ENCODE measurements at regions not wholly inside any gene's neighbourhood (a gene's known extent, or its start where the extent isn't known, plus 50 kb on each side); places are given as distances from the start of the nearest gene placed in this dataset.
A peak's percentile ranks its signal among the peaks of the same experiment; 100 is the strongest.
"Not testable (repeated sequence)": the region's sequence is repeated elsewhere in the genome, so short reads cannot be mapped to it uniquely, and the experiment has no call there.

DNA sequence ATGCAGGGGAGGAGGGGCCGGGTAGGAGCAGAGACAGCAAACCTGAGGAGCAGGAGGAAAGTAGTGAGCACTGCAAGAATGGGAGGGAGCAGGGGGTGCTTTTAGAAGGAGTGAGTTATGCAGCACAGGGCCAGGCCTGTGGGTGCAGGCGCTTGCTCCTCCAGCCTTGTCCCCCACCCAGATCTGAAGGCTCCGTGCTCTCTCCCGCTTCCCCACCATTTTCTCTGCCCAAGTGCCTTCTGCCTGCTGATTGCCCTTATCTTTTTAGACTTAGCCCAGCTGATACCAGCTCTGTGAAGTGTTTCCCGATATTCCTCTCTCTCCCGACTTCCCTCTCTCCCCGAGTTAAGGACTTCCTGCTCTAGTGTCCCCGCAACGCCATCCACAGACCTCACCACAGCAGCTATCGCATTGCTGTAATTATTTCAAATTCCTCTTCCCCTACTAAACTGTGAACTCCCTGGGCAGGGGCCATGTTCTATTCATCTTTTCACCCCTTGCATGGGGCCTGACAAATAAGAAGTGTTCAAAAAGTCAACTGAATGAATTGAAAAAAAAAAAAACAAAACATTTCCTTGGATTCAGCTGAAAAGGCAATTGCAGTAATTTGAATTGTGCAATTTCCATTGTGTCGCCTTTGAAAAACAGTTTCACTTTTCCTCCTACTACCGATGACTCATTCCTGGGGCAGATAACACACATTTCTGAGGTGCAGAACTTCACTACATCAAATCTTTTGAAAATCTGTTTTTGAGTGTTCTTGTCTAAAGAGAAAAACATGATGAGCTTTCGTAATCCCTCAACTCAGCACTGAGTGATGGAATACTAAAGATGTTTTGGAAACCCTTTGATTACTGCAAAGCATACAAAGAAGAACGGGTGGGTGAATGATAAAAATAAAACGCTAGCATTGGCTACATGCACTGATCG, 69.7 kb upstream of the BMAL1 start:
- peak in 25 of 42 donors; percentile 11 to 65 (median 33) for DNase-seq
- intact Hi-C loops (cut with DNase I), result loop anchor here (5.0 kb wide), 1 partner anchor 69 kb away; the partner anchor contains the start of gene BMAL1

- peak in 5 of 42 donors; percentile 24 to 58 (median 37) for DNase-seq
- intact Hi-C loops (cut with DNase I), result loop anchor here (5.0 kb wide), 1 partner anchor 68 kb away; the partner anchor contains the start of gene BMAL1
These were observed 68.7 kb upstream of the BMAL1 start for GRCh38 chr11:13208921-13209320.

DNA sequence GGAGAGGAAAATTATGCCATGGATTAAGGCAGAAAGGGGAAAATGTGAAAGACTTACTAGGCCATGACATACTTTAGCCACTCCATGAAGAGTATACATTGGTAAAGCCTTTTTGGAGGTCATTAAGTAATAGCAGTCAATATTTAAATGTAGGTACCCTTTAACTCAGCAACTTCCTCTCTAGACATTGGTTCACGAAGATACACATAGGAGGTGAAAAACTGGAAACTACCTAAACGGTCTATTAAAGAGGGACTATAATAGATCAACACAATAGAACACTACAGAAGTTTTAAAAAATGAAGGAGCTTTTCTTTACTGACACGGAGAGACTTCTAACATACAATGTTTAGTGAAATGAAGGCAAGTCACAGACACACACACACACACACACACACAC, 68.2 kb upstream of the BMAL1 start:
- intact Hi-C loops (cut with DNase I), result loop anchor here (5.0 kb wide), 1 partner anchor 68 kb away; the partner anchor contains the start of gene BMAL1
- no peak for DNase-seq

DNA sequence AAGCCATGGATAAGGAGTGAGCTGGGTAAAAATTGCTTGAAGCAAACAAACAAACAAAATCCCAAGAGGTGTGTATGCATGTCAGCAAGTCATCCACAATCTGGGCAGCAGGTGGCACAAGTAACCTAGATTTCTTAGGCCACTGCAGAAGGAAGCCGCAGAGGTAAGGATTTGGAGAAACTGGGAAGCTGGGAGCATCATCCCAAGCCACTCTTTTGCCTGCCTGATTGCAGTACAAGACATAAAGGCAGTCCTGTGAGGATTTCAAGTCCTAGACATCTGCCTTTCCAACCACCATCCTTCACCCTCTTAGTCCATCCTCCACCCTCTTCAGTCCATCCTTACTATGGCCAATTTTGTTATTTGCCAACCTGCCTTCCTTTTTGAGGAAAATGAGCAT, 67.2 kb upstream of the BMAL1 start:
- intact Hi-C loops (cut with DNase I), result loop anchor here (10.0 kb wide), 1 partner anchor 134 kb away; no protein-coding TSS in a partner anchor
- peak in 41 of 42 donors; percentile 36 to 89 (median 70) for DNase-seq

- intact Hi-C loops (cut with DNase I), result loop anchor here (10.0 kb wide), 1 partner anchor 131 kb away; no protein-coding TSS in a partner anchor
- DNase-seq, result peak in 8 of 42 donors; percentile 16 to 55 (median 39)
These were observed 63.3 kb upstream of the BMAL1 start for GRCh38 chr11:13214276-13214675.

- DNase-seq, result no peak
- intact Hi-C loops (cut with DNase I), result loop anchor here (10.0 kb wide), 1 partner anchor 130 kb away; no protein-coding TSS in a partner anchor
These were observed 62.4 kb upstream of the BMAL1 start for GRCh38 chr11:13215149-13215548.

GRCh38 chr11:13216019-13216710, 61.4 kb upstream of the BMAL1 start:
- intact Hi-C loops (cut with DNase I), result loop anchor here (10.0 kb wide), 1 partner anchor 129 kb away; no protein-coding TSS in a partner anchor
- DNase-seq, result peak in 2 of 42 donors; percentile 18 to 46

GRCh38 chr11:13216711-13217075, 60.9 kb upstream of the BMAL1 start:
- intact Hi-C loops (cut with DNase I), result loop anchor here (10.0 kb wide), 1 partner anchor 128 kb away; no protein-coding TSS in a partner anchor
- DNase-seq, result no peak

DNA sequence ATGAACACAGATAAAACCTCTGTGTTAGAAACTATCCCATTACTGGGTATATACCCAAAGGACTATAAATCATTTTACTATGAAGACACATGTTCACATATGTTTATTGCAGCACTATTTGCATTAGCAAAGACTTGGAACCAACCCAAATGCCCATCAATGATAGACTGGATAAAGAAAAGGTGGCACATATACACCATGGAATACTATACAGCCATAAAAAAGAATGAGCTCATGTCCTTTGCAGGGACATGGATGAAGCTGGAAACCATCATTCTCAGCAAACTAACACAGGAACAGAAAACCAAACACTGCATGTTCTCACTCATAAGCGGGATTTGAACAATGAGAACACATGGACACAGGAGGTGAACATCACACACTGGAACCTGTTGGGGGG, 58.9 kb upstream of the BMAL1 start:
- not testable (repeated sequence) for DNase-seq
- intact Hi-C loops (cut with DNase I), result loop anchor here (10.0 kb wide), 1 partner anchor 126 kb away; no protein-coding TSS in a partner anchor

DNA sequence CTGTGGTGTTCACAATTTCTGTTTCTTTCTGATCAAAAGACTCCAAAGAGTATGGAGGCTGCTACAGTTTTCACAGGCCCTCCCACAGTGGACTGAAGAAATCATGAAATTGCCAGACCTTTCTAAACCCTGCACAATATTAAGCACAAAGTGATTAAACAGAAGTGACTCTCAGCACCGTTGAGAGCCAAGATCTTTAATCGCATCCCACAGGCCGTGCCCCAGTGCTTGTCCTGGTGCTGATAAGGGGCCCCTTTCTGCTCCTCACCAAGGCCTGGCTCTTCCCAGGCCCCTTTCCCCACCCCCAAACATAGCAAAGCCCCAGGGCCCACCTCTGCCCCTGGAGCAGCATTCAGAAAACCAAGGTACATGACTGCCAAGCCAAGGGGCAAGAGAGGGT, 57.4 kb upstream of the BMAL1 start:
- no peak for DNase-seq
- intact Hi-C loops (cut with DNase I), result no loop called here

DNA sequence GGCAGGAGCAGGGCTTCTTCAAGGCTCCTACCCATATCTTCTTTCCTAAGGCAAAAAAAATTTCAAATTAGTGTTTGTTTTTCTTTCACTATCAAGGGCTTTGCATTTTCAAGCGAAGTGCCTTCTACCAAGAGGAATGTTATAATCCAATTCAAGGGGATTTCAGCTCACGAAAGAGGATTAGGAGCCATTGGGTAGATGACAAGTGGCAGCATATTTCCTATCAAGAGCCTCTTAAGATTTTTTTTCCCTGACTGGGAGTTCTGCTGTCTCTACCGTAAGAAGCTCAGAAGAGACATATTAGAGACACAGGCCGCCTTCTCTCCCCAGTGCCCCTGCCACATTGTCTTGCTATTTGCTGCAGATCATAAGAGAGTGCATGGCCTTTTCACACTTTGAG, 55.9 kb upstream of the BMAL1 start:
- intact Hi-C loops (cut with DNase I), result no loop called here
- DNase-seq, result no peak

GRCh38 chr11:13222285-13222684, 55.3 kb upstream of the BMAL1 start:
- intact Hi-C loops (cut with DNase I), result no loop called here
- no peak for DNase-seq

DNA sequence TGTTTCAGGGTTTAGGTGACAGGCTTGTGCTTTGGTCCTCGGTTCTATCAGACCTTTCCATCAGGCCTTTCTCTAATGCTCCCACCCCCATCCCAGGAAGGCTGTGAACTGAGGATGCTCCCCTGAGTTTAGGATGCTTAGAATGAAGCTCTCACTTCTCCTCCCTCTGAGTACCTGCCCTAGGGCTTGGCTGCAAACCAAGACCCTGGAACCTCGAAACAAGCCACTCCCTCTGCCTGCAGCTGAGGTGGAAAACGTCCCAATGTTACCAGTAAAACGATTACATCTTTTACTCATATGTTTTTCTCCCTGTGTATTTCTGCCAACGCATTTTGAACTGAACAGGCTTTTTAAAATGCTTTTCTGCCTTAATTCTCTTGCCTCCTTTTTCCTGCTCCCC, 54.5 kb upstream of the BMAL1 start:
- intact Hi-C loops (cut with DNase I), result no loop called here
- no peak for DNase-seq

- DNase-seq, result no peak
- intact Hi-C loops (cut with DNase I), result no loop called here
These were observed 53.3 kb upstream of the BMAL1 start for GRCh38 chr11:13224324-13224723.

GRCh38 chr11:13225038-13226001, 52.3 kb upstream of the BMAL1 start:
- DNase-seq, result no peak
- intact Hi-C loops (cut with DNase I), result no loop called here

DNA sequence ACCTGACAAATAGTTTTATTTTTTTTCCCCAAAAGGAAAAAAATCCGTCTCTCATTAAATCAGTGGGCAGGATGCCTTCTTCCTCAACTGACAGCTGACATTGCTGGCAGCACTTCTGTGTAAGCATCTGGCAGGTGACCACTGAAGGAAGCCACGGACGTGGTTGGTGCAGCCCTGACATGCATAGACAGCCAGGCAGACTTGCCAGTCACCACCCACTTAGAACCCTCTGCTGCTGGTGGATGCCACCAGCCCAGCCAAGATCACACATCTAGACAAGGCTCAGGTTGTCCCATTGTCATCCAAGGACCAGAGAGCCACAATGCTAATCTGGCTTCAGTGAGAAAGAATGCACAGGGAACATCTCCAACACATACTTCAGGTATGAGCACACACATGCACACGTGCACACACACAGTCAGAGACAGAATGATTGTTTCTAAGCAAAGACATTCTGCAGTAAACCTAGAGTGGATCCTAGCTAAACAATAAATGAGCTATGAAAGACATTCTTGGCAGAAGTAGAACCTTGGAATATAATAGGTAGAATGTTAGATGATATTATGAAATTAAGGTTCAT, 49.8 kb upstream of the BMAL1 start:
- intact Hi-C loops (cut with DNase I), result no loop called here
- no peak for DNase-seq

Measured in head of caudate nucleus (tissue), 42 donors.